SH-SY5Y (cell line): ENCODE measurements at regions not wholly inside any gene's neighbourhood (a gene's known extent, or its start where the extent isn't known, plus 50 kb on each side); places are given as distances from the start of the nearest gene placed in this dataset.

Source experiments
- GATA2 ChIP-seq: IDR thresholded peaks from 2 replicates; pipeline ENCODE4 v1.6.1; 2011; ENCODE audit warnings: mild to moderate bottlenecking, low read depth, low read length
- GATA3 ChIP-seq: IDR thresholded peaks from 2 replicates; pipeline ENCODE4 v1.6.1; 2011; ENCODE audit warnings: low read depth, mild to moderate bottlenecking, low read length, moderate library complexity

- TF ChIP-seq GATA2 (no peak), GATA3 (no peak)
Measured at GRCh38 chr11:91686700-91687099, 537.9 kb upstream of the FAT3 start.
